Activated CD8-positive, alpha-beta memory T cell treated with anti-CD3 and anti-CD28 coated beads for 4 hours (primary cell): ENCODE measurements at regions not wholly inside any gene's neighbourhood (a gene's known extent, or its start where the extent isn't known, plus 50 kb on each side); places are given as distances from the start of the nearest gene placed in this dataset.
"Not testable (repeated sequence)": the region's sequence is repeated elsewhere in the genome, so short reads cannot be mapped to it uniquely, and the experiment has no call there.

Experiments used
- DNase-seq, 2 donors: peaks; one replicate each; pipeline ENCODE4 v3.0.0-alpha.2; 2020; ENCODE audit warnings: low read depth in 2 of 2

GRCh38 chr3:177476921-177477435 lies 279.7 kb upstream of the TBL1XR1 start:
- DNase-seq, result no peak

GRCh38 chr3:177478170-177478867 lies 281.0 kb upstream of the TBL1XR1 start:
- no peak for DNase-seq

- no peak for DNase-seq
Measured at GRCh38 chr3:177479630-177480029, 282.3 kb upstream of the TBL1XR1 start.

GRCh38 chr3:177481329-177481728 lies 284.0 kb upstream of the TBL1XR1 start:
- DNase-seq, result no peak

- DNase-seq, result no peak
Measured at GRCh38 chr3:177482048-177482691, 284.9 kb upstream of the TBL1XR1 start.

- no peak for DNase-seq
Measured at GRCh38 chr3:177483182-177483967, 286.1 kb upstream of the TBL1XR1 start.

GRCh38 chr3:177484206-177484605 lies 286.9 kb upstream of the TBL1XR1 start:
- no peak for DNase-seq

GRCh38 chr3:177484926-177485325 lies 287.6 kb upstream of the TBL1XR1 start:
- DNase-seq, result no peak

GRCh38 chr3:177487635-177488186 lies 290.4 kb upstream of the TBL1XR1 start:
- no peak for DNase-seq

GRCh38 chr3:177488740-177489139 lies 291.5 kb upstream of the TBL1XR1 start:
- no peak for DNase-seq

GRCh38 chr3:177490626-177491025 lies 293.3 kb upstream of the TBL1XR1 start:
- no peak for DNase-seq

- DNase-seq, result no peak
Measured at GRCh38 chr3:177491296-177492032, 294.2 kb upstream of the TBL1XR1 start.

GRCh38 chr3:177493091-177493490 lies 295.8 kb upstream of the TBL1XR1 start:
- DNase-seq, result no peak

GRCh38 chr3:177494216-177494615 lies 296.9 kb upstream of the TBL1XR1 start:
- DNase-seq, result no peak

- DNase-seq, result no peak
Measured at GRCh38 chr3:177495566-177495965, 298.3 kb upstream of the TBL1XR1 start.

GRCh38 chr3:177498037-177498857 lies 301.0 kb upstream of the TBL1XR1 start:
- no peak for DNase-seq

GRCh38 chr3:177499039-177499438 lies 301.8 kb upstream of the TBL1XR1 start:
- not testable (repeated sequence) for DNase-seq

GRCh38 chr3:177499779-177500423 lies 302.6 kb upstream of the TBL1XR1 start:
- DNase-seq, result no peak

- DNase-seq, result no peak
Measured at GRCh38 chr3:177510693-177511216, 313.5 kb upstream of the TBL1XR1 start.
